HEK293T (cell line): ENCODE measurements at regions not wholly inside any gene's neighbourhood (a gene's known extent, or its start where the extent isn't known, plus 50 kb on each side); places are given as distances from the start of the nearest gene placed in this dataset.

ENCODE experiments used
- CTCF ChIA-PET: fragments of 350-600 bp; formaldehyde crosslinking; extraction: SDS; loops from one replicate; lab custom pipeline; 2021; ENCODE audit warnings: antibody characterized with exemption, inconsistent platforms; lab: Yijun Ruan, JAX
- POLR2A ChIA-PET: fragments of 350-600 bp; formaldehyde crosslinking; extraction: SDS; loops from one replicate; lab custom pipeline; 2020; ENCODE audit warnings: antibody characterized with exemption, inconsistent platforms; lab: Yijun Ruan, JAX
- DNase-seq: peaks from one replicate; pipeline ENCODE4 v3.0.0; 2012; ENCODE audit warnings: mixed read lengths; ENCODE audit errors: extremely low spot score
- ARNT ChIP-seq: fragments of 450-650 bp; IDR thresholded peaks from 2 replicates; pipeline ENCODE4 v1.6.1; 2017; ENCODE audit warnings: mild to moderate bottlenecking
- BHLHE40 ChIP-seq: fragments of 450-650 bp; IDR thresholded peaks from 2 replicates; pipeline ENCODE4 v1.6.1; 2016; ENCODE audit warnings: mild to moderate bottlenecking, moderate library complexity, borderline replicate concordance
- CTBP1 ChIP-seq: fragments of 450-650 bp; IDR thresholded peaks from 2 replicates; pipeline ENCODE4 v1.6.1; 2016; ENCODE audit warnings: borderline replicate concordance
- ELF4 ChIP-seq: fragments of 450-650 bp; IDR thresholded peaks from 2 replicates; pipeline ENCODE4 v1.6.1; 2017; ENCODE audit warnings: antibody characterized with exemption
- FOXA1 ChIP-seq: fragments of 450-650 bp; IDR thresholded peaks from 2 replicates; pipeline ENCODE4 v1.6.1; 2016; ENCODE audit warnings: mild to moderate bottlenecking
- FOXK2 ChIP-seq: fragments of 450-650 bp; IDR thresholded peaks from 2 replicates; pipeline ENCODE4 v1.6.1; 2016; ENCODE audit warnings: mild to moderate bottlenecking
- FOXM1 ChIP-seq: fragments of 450-650 bp; IDR thresholded peaks from 2 replicates; pipeline ENCODE4 v1.6.1; 2017; ENCODE audit warnings: mild to moderate bottlenecking, borderline replicate concordance
- HDGF ChIP-seq: fragments of 450-650 bp; IDR thresholded peaks from 2 replicates; pipeline ENCODE4 v1.6.1; 2017; ENCODE audit warnings: antibody characterized with exemption, borderline replicate concordance
- L3MBTL2 ChIP-seq: fragments of 450-650 bp; conservative IDR thresholded peaks from 2 replicates; pipeline ENCODE4 v1.6.1; 2016; ENCODE audit warnings: mild to moderate bottlenecking
- LEF1 ChIP-seq: fragments of 450-650 bp; IDR thresholded peaks from 2 replicates; pipeline ENCODE4 v1.6.1; 2017; ENCODE audit warnings: mild to moderate bottlenecking, borderline replicate concordance
- NFRKB ChIP-seq: fragments of 450-650 bp; IDR thresholded peaks from 2 replicates; pipeline ENCODE4 v1.6.1; 2016; ENCODE audit warnings: mild to moderate bottlenecking, moderate library complexity
- PKNOX1 ChIP-seq: fragments of 450-650 bp; IDR thresholded peaks from 2 replicates; pipeline ENCODE4 v1.6.1; 2016
- SP1 ChIP-seq: fragments of 450-650 bp; IDR thresholded peaks from 2 replicates; pipeline ENCODE4 v1.6.1; 2017
- SUZ12 ChIP-seq: fragments of 450-650 bp; IDR thresholded peaks from 2 replicates; pipeline ENCODE4 v1.6.1; 2016; ENCODE audit warnings: mild to moderate bottlenecking
- TARDBP ChIP-seq: fragments of 450-650 bp; IDR thresholded peaks from 2 replicates; pipeline ENCODE4 v1.6.1; 2016
- ZNF384 ChIP-seq: fragments of 450-650 bp; IDR thresholded peaks from 2 replicates; pipeline ENCODE4 v1.6.1; 2016

GRCh38 chr5:120217001-120217400, 247.1 kb upstream of the PRR16 start:
- POLR2A ChIA-PET: no interaction called here
- CTCF ChIA-PET: no interaction called here
- TF ChIP-seq FOXK2 (no peak), FOXM1 (no peak), NFRKB (no peak), ARNT (no peak), ELF4 (no peak), FOXA1 (no peak), ZNF384 (no peak), CTBP1 (no peak), HDGF (no peak), BHLHE40 (no peak), PKNOX1 (no peak), SUZ12 (no peak), SP1 (no peak), L3MBTL2 (no peak), TARDBP (no peak), LEF1 (no peak)
- no peak for DNase-seq

GRCh38 chr5:120219988-120220387, 244.1 kb upstream of the PRR16 start:
- TF ChIP-seq ELF4: no peak
- TF ChIP-seq ARNT: no peak
- no peak for TF ChIP-seq ZNF384
- TF ChIP-seq BHLHE40: no peak
- no peak for TF ChIP-seq TARDBP
- no peak for TF ChIP-seq LEF1
- no peak for TF ChIP-seq L3MBTL2
- TF ChIP-seq HDGF: no peak
- TF ChIP-seq FOXK2: no peak
- TF ChIP-seq PKNOX1: no peak
- no peak for TF ChIP-seq FOXM1
- no peak for TF ChIP-seq CTBP1
- TF ChIP-seq NFRKB: no peak
- TF ChIP-seq SUZ12: no peak
- no peak for TF ChIP-seq SP1
- no peak for TF ChIP-seq FOXA1

GRCh38 chr5:120225524-120225923, 238.6 kb upstream of the PRR16 start:
- no peak for TF ChIP-seq TARDBP
- no peak for TF ChIP-seq ZNF384
- TF ChIP-seq HDGF: no peak
- TF ChIP-seq SP1: no peak
- no peak for TF ChIP-seq PKNOX1
- TF ChIP-seq FOXK2: no peak
- no peak for TF ChIP-seq ARNT
- TF ChIP-seq ELF4: no peak
- no peak for DNase-seq
- POLR2A ChIA-PET: no interaction called here
- CTCF ChIA-PET: no interaction called here

More at GRCh38 chr5:120219988-120220387, 244.1 kb upstream of the PRR16 start:
- ChIA-PET CTCF (no interaction called here), POLR2A (no interaction called here)
- DNase-seq: no peak

- ChIA-PET POLR2A (no interaction called here), CTCF (no interaction called here)
- no peak for DNase-seq
- no peak for TF ChIP-seq PKNOX1
Measured at GRCh38 chr5:120228262-120229031, 235.7 kb upstream of the PRR16 start.

GRCh38 chr5:120229036-120229435, 235.1 kb upstream of the PRR16 start:
- DNase-seq: no peak
- CTCF ChIA-PET: no interaction called here
- POLR2A ChIA-PET: no interaction called here
- no peak for TF ChIP-seq FOXA1
- no peak for TF ChIP-seq ELF4
- TF ChIP-seq SUZ12: no peak
- no peak for TF ChIP-seq LEF1
- TF ChIP-seq NFRKB: no peak
- TF ChIP-seq ZNF384: no peak
- no peak for TF ChIP-seq HDGF
- no peak for TF ChIP-seq L3MBTL2
- no peak for TF ChIP-seq ARNT
- no peak for TF ChIP-seq FOXK2
- no peak for TF ChIP-seq FOXM1
- TF ChIP-seq TARDBP: no peak
- no peak for TF ChIP-seq BHLHE40

GRCh38 chr5:120231563-120231962, 232.5 kb upstream of the PRR16 start:
- no peak for DNase-seq
- TF ChIP-seq ZNF384 (no peak), NFRKB (no peak), BHLHE40 (no peak), HDGF (no peak), ARNT (no peak), SUZ12 (no peak)
- POLR2A ChIA-PET: no interaction called here
- CTCF ChIA-PET: no interaction called here
